WTC11 (cell line): ENCODE measurements at regions not wholly inside any gene's neighbourhood (a gene's known extent, or its start where the extent isn't known, plus 50 kb on each side); places are given as distances from the start of the nearest gene placed in this dataset.

Experiments used
- ATAC-seq: fragments of 200-7000 bp; cut with Tn5 transposase; 2 replicates; pipeline ENCODE4 v1.10.0; 2021; ENCODE audit warnings: mild to moderate bottlenecking, moderate library complexity
- CTCF ChIA-PET: fragments of 300-600 bp; sonication (Branson Sonifier 250); formaldehyde crosslinking; loops from one replicate; lab custom pipeline; 2021; ENCODE audit warnings: antibody characterized with exemption; lab: Charles Lee
- POLR2A ChIA-PET: fragments of 350-600 bp; sonication (Branson Sonifier 250); formaldehyde crosslinking; loops from one replicate; lab custom pipeline; 2021; ENCODE audit warnings: antibody characterized with exemption; lab: Charles Lee
- DNase-seq: peaks from one replicate; pipeline ENCODE4 v3.0.0; 2021; ENCODE audit warnings: low spot score
- H3K27ac Mint-ChIP-seq: 2 replicates; pipeline ENCODE4 v1.8.0; 2021; ENCODE audit warnings: mixed read lengths
- H3K27me3 Mint-ChIP-seq: 2 replicates; pipeline ENCODE4 v1.8.0; 2021; ENCODE audit warnings: low read depth, mild to moderate bottlenecking, moderate library complexity, mixed read lengths
- H3K36me3 Mint-ChIP-seq: 2 replicates; pipeline ENCODE4 v1.8.0; 2021; ENCODE audit warnings: mixed read lengths
- H3K4me1 Mint-ChIP-seq: 2 replicates; pipeline ENCODE4 v1.8.0; 2022; ENCODE audit warnings: mixed read lengths
- H3K4me3 Mint-ChIP-seq: 2 replicates; pipeline ENCODE4 v1.8.0; 2021; ENCODE audit warnings: mild to moderate bottlenecking, moderate library complexity, mixed read lengths
- H3K9me3 Mint-ChIP-seq: 2 replicates; pipeline ENCODE4 v1.8.0; 2021; ENCODE audit warnings: mixed read lengths
- AR ChIP-seq: fragments of 250-450 bp; sonication (Bioruptor Pico); IDR thresholded peaks from 2 replicates; pipeline ENCODE4 v1.9.0; 2021; ENCODE audit warnings: mild to moderate bottlenecking
- ATF1 ChIP-seq: sonication (generic); formaldehyde crosslinking; IDR thresholded peaks from 2 replicates; pipeline ENCODE4 v1.8.1; 2023; ENCODE audit warnings: mild to moderate bottlenecking, moderate library complexity, missing genetic modification reagents
- CREM ChIP-seq: sonication (generic); formaldehyde crosslinking; IDR thresholded peaks from 2 replicates; pipeline ENCODE4 v1.8.1; 2022; ENCODE audit warnings: mild to moderate bottlenecking, missing genetic modification reagents, moderate library complexity
- CTCF ChIP-seq: fragments of 200-600 bp; IDR thresholded peaks from 2 replicates; pipeline ENCODE4 v1.8.0; 2022; ENCODE audit warnings: antibody characterized with exemption
- FOXK1 ChIP-seq: sonication (generic); formaldehyde crosslinking; IDR thresholded peaks from 2 replicates; pipeline ENCODE4 v1.8.0; 2022; ENCODE audit warnings: mild to moderate bottlenecking, moderate library complexity, missing genetic modification reagents
- FOXP1 ChIP-seq: sonication (generic); formaldehyde crosslinking; IDR thresholded peaks from 2 replicates; pipeline ENCODE4 v1.8.0; 2022; ENCODE audit warnings: missing genetic modification reagents, mild to moderate bottlenecking, moderate library complexity, borderline replicate concordance
- GABPB1 ChIP-seq: sonication (generic); formaldehyde crosslinking; IDR thresholded peaks from 2 replicates; pipeline ENCODE4 v1.8.1; 2023; ENCODE audit warnings: mild to moderate bottlenecking, missing genetic modification reagents
- GRHL2 ChIP-seq: fragments of 250-450 bp; sonication (Bioruptor Pico); IDR thresholded peaks from 2 replicates; pipeline ENCODE4 v1.8.0; 2022; ENCODE audit warnings: mild to moderate bottlenecking, moderate library complexity; ENCODE audit not compliant: insufficient replicate concordance, severe bottlenecking
- IRF1 ChIP-seq: sonication (generic); formaldehyde crosslinking; IDR thresholded peaks from 2 replicates; pipeline ENCODE4 v1.8.0; 2023; ENCODE audit warnings: missing genetic modification reagents
- MYBL2 ChIP-seq: sonication (generic); formaldehyde crosslinking; IDR thresholded peaks from 2 replicates; pipeline ENCODE4 v1.8.1; 2023; ENCODE audit warnings: mild to moderate bottlenecking, moderate library complexity, missing genetic modification reagents
- NFE2L1 ChIP-seq: sonication (generic); formaldehyde crosslinking; IDR thresholded peaks from 2 replicates; pipeline ENCODE4 v1.8.1; 2023; ENCODE audit warnings: missing genetic modification reagents
- PRRX2 ChIP-seq: fragments of 250-450 bp; sonication (Bioruptor Pico); IDR thresholded peaks from 2 replicates; pipeline ENCODE4 v1.8.0; 2021; ENCODE audit warnings: mild to moderate bottlenecking
- RORB ChIP-seq: fragments of 250-450 bp; sonication (Bioruptor Pico); IDR thresholded peaks from 2 replicates; pipeline ENCODE4 v1.9.0; 2021; ENCODE audit warnings: mild to moderate bottlenecking
- STAT6 ChIP-seq: sonication (generic); formaldehyde crosslinking; conservative IDR thresholded peaks from 2 replicates; pipeline ENCODE4 v1.8.1; 2023; ENCODE audit warnings: mild to moderate bottlenecking, low read depth, missing genetic modification reagents, moderate library complexity
- TEAD1 ChIP-seq: sonication (generic); formaldehyde crosslinking; IDR thresholded peaks from 2 replicates; pipeline ENCODE4 v1.8.0; 2022; ENCODE audit warnings: mild to moderate bottlenecking, missing genetic modification reagents
- ZBTB21 ChIP-seq: sonication (generic); formaldehyde crosslinking; IDR thresholded peaks from 2 replicates; pipeline ENCODE4 v1.8.1; 2023; ENCODE audit warnings: mild to moderate bottlenecking, missing genetic modification reagents, borderline replicate concordance
- ZNF281 ChIP-seq: sonication (generic); formaldehyde crosslinking; IDR thresholded peaks from 2 replicates; pipeline ENCODE4 v1.8.0; 2023; ENCODE audit warnings: mild to moderate bottlenecking, missing genetic modification reagents
- ZNF416 ChIP-seq: fragments of 250-450 bp; sonication (Bioruptor Pico); IDR thresholded peaks from 2 replicates; pipeline ENCODE4 v1.9.0; 2021; ENCODE audit warnings: mild to moderate bottlenecking, inconsistent platforms
- ZNF423 ChIP-seq: fragments of 250-450 bp; sonication (Bioruptor Pico); IDR thresholded peaks from 2 replicates; pipeline ENCODE4 v2.1.2; 2022; ENCODE audit warnings: mild to moderate bottlenecking, moderate library complexity
- ZNF425 ChIP-seq: fragments of 250-450 bp; sonication (Bioruptor Pico); conservative IDR thresholded peaks from 2 replicates; pipeline ENCODE4 v1.9.0; 2021; ENCODE audit warnings: mild to moderate bottlenecking
- ZNF671 ChIP-seq: fragments of 250-450 bp; sonication (Bioruptor Pico); IDR thresholded peaks from 2 replicates; pipeline ENCODE4 v1.8.0; 2021; ENCODE audit warnings: mild to moderate bottlenecking
- TF ChIP-seq, protein P1 (sequence below): sonication (generic); formaldehyde crosslinking; conservative IDR thresholded peaks from 2 replicates; pipeline ENCODE4 v1.8.1; 2022; ENCODE audit warnings: mild to moderate bottlenecking, missing genetic modification reagents

DNA sequence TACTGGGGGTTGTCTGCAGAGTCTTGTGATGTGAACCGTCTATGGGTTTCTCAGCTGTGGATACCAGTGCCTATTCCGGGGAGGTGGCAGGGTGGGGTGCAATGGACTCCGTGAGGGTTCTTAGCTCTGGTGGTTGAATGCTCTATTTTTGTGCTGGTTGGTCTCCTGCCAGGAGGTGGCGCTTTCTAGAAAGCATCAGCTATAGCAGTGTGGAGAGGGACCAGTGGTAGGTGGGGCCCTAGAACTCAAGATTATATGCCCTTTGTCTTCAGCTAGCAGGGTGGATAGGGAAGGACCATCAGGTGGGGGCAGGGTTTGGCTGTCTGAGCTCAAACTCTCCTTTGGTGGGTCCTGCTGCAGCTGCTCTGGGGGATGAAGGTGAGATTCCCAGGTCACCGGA lies 127.3 kb upstream of the PLD5 start:
- no peaks in the 10 kb centered on the region for H3K36me3 Mint-ChIP-seq
- ChIA-PET CTCF (interaction anchor here (0.6 to 2.6 kb wide), 19 partner anchors 8 to 285 kb away, joined by 3 to 15 read pairs (median 4); partner anchors contain the start of gene PLD5), POLR2A (no interaction called here)
- H3K27me3 Mint-ChIP-seq: no peaks in the 10 kb centered on the region; the same call in 1 of the 2 replicates
- no peak overlapping the region for H3K4me3 Mint-ChIP-seq
- DNase-seq (peak; percentile 80), ATAC-seq (peak; percentile 97)
- no peaks in the 10 kb centered on the region for H3K9me3 Mint-ChIP-seq
- H3K27ac Mint-ChIP-seq: no peak overlapping the region
- TF ChIP-seq ZBTB21: no peak
- TF ChIP-seq ZNF425: no peak
- TF ChIP-seq CTCF: peak; percentile 31; the same call in 1 of the 2 replicates
- TF ChIP-seq, protein P1, sequence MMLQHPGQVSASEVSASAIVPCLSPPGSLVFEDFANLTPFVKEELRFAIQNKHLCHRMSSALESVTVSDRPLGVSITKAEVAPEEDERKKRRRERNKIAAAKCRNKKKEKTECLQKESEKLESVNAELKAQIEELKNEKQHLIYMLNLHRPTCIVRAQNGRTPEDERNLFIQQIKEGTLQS (CRISPR knock-in tag): no peak
- no peak for TF ChIP-seq FOXK1 (CRISPR knock-in tag)
- TF ChIP-seq ZNF416: no peak
- peaks cover 12% of the 10 kb centered on the region for H3K4me1 Mint-ChIP-seq

DNA sequence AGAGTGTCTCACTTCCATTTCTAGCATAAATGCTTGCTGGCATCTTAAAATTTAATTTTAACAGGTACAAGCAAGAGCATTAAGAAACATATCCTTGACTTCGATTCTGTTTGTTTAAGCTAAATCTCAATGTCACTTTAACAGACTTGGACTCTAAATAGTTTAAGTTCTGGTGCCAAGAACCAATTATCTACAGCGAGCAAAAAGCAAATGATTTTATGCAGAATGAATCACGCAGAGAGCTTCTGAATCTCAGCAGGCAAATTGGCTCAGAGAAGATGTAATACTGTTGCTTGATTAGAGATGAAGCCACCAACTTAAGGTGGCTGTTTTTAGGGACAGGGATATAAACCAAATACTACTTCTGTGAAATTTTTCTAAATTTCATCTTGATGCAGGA lies 117.0 kb upstream of the PLD5 start:
- POLR2A ChIA-PET: no interaction called here
- no peak for TF ChIP-seq IRF1 (CRISPR knock-in tag)
- no peak for TF ChIP-seq RORB (CRISPR knock-in tag)
- no peak for TF ChIP-seq STAT6
- TF ChIP-seq ATF1: no peak
- TF ChIP-seq CREM: no peak
- no peak for TF ChIP-seq GABPB1 (CRISPR knock-in tag)
- TF ChIP-seq ZNF423 (CRISPR knock-in tag): no peak
- TF ChIP-seq FOXP1 (CRISPR knock-in tag): no peak
- no peak for TF ChIP-seq GRHL2 (CRISPR knock-in tag)
- no peak for TF ChIP-seq TEAD1
- no peak for TF ChIP-seq NFE2L1
- TF ChIP-seq MYBL2 (CRISPR knock-in tag): no peak
- no peak for TF ChIP-seq PRRX2 (CRISPR knock-in tag)
- TF ChIP-seq AR (CRISPR knock-in tag): no peak
- TF ChIP-seq ZNF671 (CRISPR knock-in tag): no peak
- TF ChIP-seq ZNF281 (CRISPR knock-in tag): no peak

More for the DNA sequence above, 117.0 kb upstream of the PLD5 start:
- no peaks in the 10 kb centered on the region for H3K36me3 Mint-ChIP-seq
- H3K27me3 Mint-ChIP-seq: no peaks in the 10 kb centered on the region
- CTCF ChIA-PET: interaction anchor here (1.5 kb wide), 1 partner anchor 10 kb away, joined by 3 read pairs; no protein-coding TSS in a partner anchor
- no peak overlapping the region for H3K4me3 Mint-ChIP-seq
- no peak overlapping the region for H3K27ac Mint-ChIP-seq
- no peaks in the 10 kb centered on the region for H3K4me1 Mint-ChIP-seq
- DNase-seq: no peak
- H3K9me3 Mint-ChIP-seq: no peaks in the 10 kb centered on the region
- no peak for ATAC-seq
